DMS114 treated with DMSO at 0.1 percent for 48 hours (cell line): ENCODE measurements at regions not wholly inside any gene's neighbourhood (a gene's known extent, or its start where the extent isn't known, plus 50 kb on each side); places are given as distances from the start of the nearest gene placed in this dataset.
A peak's percentile ranks its signal among the peaks of the same experiment; 100 is the strongest.
"Not testable (repeated sequence)": the region's sequence is repeated elsewhere in the genome, so short reads cannot be mapped to it uniquely, and the experiment has no call there.

Source experiments
- DNase-seq: peaks from one replicate; lab custom pipeline; 2025; ENCODE audit not compliant: unreplicated experiment; lab: John Stamatoyannopoulos, UW

GRCh38 chr12:107571492-107571891, 114.1 kb upstream of the PWP1 start:
- no peak for DNase-seq

GRCh38 chr12:107574691-107575090, 110.9 kb upstream of the PWP1 start:
- no peak for DNase-seq

DNA sequence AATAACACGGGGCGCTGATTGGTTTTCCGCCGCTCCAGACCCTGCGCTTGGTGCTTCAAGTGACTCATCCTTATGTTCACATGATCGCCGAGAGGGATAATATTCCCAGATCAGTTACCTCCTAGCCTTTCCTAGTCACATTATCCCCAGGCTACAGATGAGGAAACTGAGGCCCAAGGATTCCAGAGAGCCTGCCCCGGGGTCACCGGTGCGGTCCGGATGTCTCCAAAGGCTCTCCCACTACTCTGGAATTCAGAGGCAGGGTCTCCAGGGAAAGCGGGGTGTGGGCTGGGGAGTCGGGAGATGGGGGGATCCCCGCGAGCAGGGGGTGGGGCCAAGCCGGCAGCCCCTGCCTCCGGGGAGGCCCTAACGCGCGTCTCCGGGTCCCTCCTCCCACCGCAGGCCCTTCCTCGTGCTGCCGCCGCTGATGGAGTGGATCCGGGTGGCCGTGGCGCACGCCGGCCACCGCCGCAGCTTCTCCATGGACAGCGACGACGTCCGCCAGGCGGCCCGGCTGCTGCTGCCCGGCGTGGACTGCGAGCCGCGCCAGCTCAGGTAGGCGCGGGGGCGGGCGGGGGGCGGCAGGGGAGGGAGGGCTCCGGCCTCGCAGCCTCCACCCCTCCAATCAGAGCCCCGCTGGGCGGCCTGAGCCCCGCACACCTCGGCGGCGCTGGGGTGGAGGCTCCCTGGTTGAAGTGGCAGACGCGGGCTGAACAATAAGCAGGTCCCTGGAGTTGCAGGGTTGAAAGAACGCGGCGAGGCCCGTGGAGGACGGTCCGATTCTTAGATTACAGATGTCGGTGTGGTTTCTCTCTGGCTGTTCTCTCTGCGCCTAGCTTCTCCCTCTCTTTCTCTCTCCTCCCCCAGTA, 104.6 kb upstream of the PWP1 start:
- DNase-seq, result no peak

DNA sequence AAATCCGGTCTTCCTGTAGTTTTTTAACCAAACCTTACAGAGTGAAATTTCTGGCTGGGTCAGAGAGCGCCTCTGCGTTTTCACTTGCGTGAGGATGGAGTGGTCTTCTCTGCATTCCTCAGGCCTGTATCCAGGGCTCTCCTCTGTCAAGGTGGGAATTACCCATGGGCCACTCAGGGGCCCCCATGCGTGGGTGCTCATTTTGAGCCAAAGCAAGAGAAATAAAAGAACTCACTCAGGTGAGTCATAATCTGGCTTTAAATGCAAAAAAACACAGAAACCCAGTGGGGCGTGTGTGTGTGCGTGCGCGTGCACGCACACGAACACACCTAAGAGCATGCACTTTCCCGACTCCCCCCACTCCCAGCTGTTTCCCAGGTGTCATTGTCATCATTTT, 104.0 kb upstream of the PWP1 start:
- no peak for DNase-seq

- no peak for DNase-seq
These were observed 102.0 kb upstream of the PWP1 start for GRCh38 chr12:107583551-107583950.

- DNase-seq, result no peak
These were observed 101.0 kb upstream of the PWP1 start for GRCh38 chr12:107584563-107584962.

- no peak for DNase-seq
These were observed 99.2 kb upstream of the PWP1 start for GRCh38 chr12:107586256-107586970.

GRCh38 chr12:107590413-107590812, 95.2 kb upstream of the PWP1 start:
- no peak for DNase-seq

DNA sequence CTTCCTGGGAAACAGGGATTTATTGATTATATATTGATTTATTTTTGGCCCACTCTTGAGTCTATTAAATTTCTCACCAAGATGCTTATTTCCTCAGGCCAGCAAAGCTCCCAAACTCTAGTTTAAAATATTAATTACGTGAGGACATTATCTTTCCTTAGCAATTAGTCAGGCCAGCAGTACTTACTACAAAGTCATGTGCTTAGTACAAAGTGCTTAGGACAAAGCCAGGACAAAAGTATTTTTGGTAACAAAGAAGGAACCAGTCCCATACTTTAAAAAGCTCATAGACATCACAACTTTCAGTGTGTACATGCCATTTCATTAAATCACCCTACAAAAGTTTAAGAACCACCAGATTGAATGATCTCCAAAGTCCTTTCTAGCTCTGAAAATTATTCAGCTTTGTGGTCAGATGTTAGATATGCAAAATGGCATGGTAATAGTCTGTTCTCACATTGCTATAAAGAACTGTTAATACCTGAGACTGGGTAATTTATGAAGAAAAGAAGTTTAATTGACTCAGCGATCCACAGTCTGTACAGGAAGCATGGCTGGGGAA, 94.7 kb upstream of the PWP1 start:
- no peak for DNase-seq

- no peak for DNase-seq
These were observed 91.8 kb upstream of the PWP1 start for GRCh38 chr12:107593713-107594381.

GRCh38 chr12:107594995-107595394, 90.6 kb upstream of the PWP1 start:
- DNase-seq, result no peak

DNA sequence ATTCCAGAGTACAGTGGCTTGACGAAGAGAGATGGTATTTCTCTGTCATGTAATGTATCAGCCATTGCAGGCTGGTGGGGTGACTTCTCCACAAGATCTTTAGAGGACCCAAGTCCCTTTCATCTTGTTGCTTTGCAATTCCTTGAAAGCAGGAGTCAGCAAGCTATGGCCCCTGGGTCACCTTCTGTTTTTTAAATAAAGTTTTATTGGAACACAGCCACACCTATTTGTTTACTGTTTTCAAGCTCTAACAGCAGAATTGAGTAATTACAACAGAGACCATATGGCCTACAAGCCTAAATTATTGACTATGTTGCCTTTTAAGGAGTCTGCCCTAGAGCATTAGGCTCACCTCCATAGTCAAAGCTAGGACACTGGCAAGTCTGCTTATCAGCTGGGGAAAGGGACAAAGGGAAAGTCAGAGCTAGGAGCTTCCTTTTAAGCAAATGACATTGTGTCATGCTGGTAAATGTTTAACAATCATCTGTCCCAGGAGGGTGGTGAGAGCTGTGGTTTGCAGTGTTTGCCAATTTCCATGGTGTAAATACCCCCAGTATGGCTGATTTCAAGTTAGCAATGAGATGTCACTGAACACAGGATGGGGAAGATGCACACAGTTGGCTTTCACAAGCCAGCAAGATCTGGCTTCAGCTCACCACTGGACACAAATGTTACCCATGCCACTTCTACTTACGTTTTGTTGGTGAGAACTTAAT, 87.7 kb upstream of the PWP1 start:
- DNase-seq, result no peak

DNA sequence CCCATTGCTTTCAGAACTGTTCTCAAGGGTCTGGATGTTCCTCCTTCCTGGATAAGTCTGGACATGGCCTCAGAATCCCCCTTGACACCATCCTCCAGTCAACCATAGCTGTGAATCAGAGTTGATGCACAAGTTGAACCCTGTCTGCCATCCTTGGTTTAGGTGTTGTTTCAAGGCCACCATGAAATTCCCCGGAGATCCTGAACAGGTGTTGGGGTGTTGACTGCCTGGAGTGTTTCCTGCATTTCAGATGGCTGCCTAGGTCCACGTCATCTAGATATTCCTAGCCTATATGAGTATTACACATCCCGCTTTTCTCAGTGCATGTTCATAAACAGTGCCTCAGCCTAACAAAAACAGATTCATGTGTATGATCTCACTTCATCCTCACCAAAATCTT, 86.7 kb upstream of the PWP1 start:
- DNase-seq, result no peak

DNA sequence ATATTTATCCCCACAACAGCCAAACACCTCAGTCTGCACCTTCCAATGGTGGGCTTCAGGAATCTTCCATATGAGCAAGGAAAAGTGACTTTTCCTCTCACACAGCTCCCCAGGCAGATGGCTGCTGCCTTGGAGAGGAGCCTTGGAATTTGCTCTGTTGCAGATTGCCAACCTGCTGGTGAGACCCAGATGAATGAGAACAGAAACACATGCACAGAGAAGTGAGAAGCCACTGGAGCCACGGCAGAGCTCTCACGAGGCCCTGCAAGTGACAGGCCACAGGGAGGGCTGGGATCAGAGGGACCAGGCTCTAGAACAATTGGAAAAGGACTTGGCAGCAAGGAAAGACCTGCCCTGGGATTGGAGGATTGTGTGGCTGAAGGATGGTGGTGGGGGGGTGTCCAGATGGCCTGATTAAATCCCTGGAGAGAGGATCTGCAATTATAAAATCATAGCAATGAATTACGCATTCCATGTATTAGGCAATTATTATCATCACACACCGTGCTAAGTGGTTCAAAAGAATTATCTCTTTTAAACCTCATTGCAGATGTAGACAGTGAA, 84.9 kb upstream of the PWP1 start:
- no peak for DNase-seq

DNA sequence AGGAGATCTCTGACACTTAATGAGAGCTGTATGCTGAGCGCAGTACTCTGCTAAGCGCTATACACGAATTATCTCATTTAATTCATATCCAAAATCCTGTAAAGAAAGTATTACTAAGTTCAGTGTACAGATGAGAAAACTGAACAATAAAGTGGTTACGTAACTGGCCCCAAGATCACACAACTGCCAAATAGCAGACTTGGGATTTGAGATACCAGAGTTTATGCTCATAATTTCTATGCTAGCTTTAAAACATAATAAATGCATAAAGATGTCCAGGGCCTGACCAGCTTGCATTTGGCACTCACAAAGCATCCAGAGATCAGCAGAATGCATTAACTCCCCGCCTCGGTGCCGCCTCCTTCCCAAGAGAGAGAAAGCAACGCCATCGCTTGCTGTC, 83.2 kb upstream of the PWP1 start:
- DNase-seq, result no peak

- no peak for DNase-seq
These were observed 80.3 kb upstream of the PWP1 start for GRCh38 chr12:107605293-107605692.

- DNase-seq, result peak; percentile 52
These were observed 77.9 kb upstream of the PWP1 start for GRCh38 chr12:107607464-107608392.

- not testable (repeated sequence) for DNase-seq
These were observed 76.8 kb upstream of the PWP1 start for GRCh38 chr12:107608779-107609178.

DNA sequence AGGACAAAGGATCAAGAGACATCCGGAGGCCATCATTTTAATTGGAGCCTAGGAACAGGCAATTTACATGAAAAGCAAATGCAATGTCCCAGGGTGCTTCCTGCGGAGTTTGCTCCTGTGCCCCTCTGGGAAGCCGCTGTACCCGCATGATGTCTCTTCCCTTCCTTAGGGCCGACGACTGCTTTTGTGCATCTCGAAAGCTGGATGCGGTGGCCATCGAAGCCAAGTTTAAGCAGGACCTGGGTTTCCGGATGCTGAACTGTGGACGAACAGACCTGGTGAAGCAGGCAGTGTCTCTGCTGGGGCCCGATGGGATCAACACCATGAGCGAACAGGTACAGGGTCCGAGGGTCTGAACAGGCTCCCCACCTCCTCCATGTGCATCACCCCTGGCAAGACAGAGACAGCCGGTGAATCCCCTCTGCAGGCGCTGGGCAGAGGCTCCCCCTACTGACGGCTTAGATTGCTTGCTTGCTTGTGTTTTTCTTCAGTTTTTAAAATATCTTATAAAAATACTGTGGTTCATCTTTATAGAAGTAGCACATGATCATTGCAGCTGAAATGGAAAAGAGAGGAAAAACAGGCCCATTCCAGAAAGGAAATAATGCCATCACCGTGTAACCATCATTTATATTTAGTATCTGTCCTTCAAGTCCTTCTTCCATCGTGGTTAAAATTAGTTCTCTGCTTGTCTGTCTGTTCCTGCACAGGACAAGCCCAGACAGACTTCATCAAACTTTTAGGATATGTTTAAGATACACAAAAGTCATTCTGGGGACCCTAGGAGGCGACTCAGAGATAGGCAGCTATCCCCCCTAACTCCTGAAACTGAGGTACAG, 75.4 kb upstream of the PWP1 start:
- peak; percentile 39 for DNase-seq
